NCI-H2196 (cell line): ENCODE measurements at regions not wholly inside any gene's neighbourhood (a gene's known extent, or its start where the extent isn't known, plus 50 kb on each side); places are given as distances from the start of the nearest gene placed in this dataset.
A peak's percentile ranks its signal among the peaks of the same experiment; 100 is the strongest.
"Not testable (repeated sequence)": the region's sequence is repeated elsewhere in the genome, so short reads cannot be mapped to it uniquely, and the experiment has no call there.

Experiments
- DNase-seq: peaks from one replicate; lab custom pipeline; 2025; ENCODE audit not compliant: unreplicated experiment; lab: John Stamatoyannopoulos, UW

- DNase-seq = no peak
These were observed 131.2 kb upstream of the TBX3 start for GRCh38 chr12:114815026-114815795.

- peak; percentile 30 for DNase-seq
These were observed 129.1 kb upstream of the TBX3 start for GRCh38 chr12:114812858-114813761.

- no peak for DNase-seq
These were observed 128.4 kb upstream of the TBX3 start for GRCh38 chr12:114812384-114812783.

GRCh38 chr12:114809097-114809496 is 125.1 kb upstream of the TBX3 start:
- no peak for DNase-seq

GRCh38 chr12:114801381-114801780 is 117.4 kb upstream of the TBX3 start:
- DNase-seq = not testable (repeated sequence)

- DNase-seq = not testable (repeated sequence)
These were observed 116.6 kb upstream of the TBX3 start for GRCh38 chr12:114800566-114800965.

- DNase-seq = peak; percentile 49
These were observed 115.9 kb upstream of the TBX3 start for GRCh38 chr12:114799574-114800487.

- DNase-seq = no peak
These were observed 110.1 kb upstream of the TBX3 start for GRCh38 chr12:114794049-114794558.

- no peak for DNase-seq
These were observed 106.3 kb upstream of the TBX3 start for GRCh38 chr12:114790276-114790675.

- DNase-seq = no peak
These were observed 105.8 kb upstream of the TBX3 start for GRCh38 chr12:114789821-114790220.

- no peak for DNase-seq
These were observed 105.3 kb upstream of the TBX3 start for GRCh38 chr12:114789276-114789675.

GRCh38 chr12:114784526-114784925 is 100.6 kb upstream of the TBX3 start:
- DNase-seq = no peak

- no peak for DNase-seq
These were observed 99.2 kb upstream of the TBX3 start for GRCh38 chr12:114783089-114783618.

GRCh38 chr12:114780746-114781399 is 96.9 kb upstream of the TBX3 start:
- DNase-seq = no peak

- no peak for DNase-seq
These were observed 95.7 kb upstream of the TBX3 start for GRCh38 chr12:114779647-114780046.

- DNase-seq = no peak
These were observed 95.2 kb upstream of the TBX3 start for GRCh38 chr12:114779186-114779585.

- no peak for DNase-seq
These were observed 92.9 kb upstream of the TBX3 start for GRCh38 chr12:114776731-114777442.

- DNase-seq = no peak
These were observed 90.7 kb upstream of the TBX3 start for GRCh38 chr12:114774699-114775098.

- no peak for DNase-seq
These were observed 90.2 kb upstream of the TBX3 start for GRCh38 chr12:114774197-114774596.
